Prostate gland (tissue), 2 donors: ENCODE measurements at regions not wholly inside any gene's neighbourhood (a gene's known extent, or its start where the extent isn't known, plus 50 kb on each side); places are given as distances from the start of the nearest gene placed in this dataset.

Source experiments
- DNase-seq: peaks from one replicate; pipeline ENCODE4 v3.0.0-alpha.2; 2019; ENCODE audit warnings: low spot score
- H3K27ac ChIP-seq, 2 donors: fragments of 200-600 bp; sonication (generic); 2 replicates each; pipeline ENCODE4 v1.5.1; 2017 to 2019
- H3K27me3 ChIP-seq: fragments of 200-600 bp; sonication (generic); replicated peaks from 2 replicates; pipeline ENCODE4 v1.5.1; 2019; ENCODE audit not compliant: insufficient read depth
- H3K36me3 ChIP-seq, 2 donors: fragments of 200-600 bp; sonication (generic); 1 replicate in 1 of 2; 2 replicates in 1 of 2; pipeline versions ENCODE4 v1.5.1 to v1.8.1; 2017 to 2019
- H3K4me1 ChIP-seq: fragments of 200-600 bp; sonication (generic); replicated peaks from 2 replicates; pipeline ENCODE4 v1.5.1; 2019
- H3K4me3 ChIP-seq, 2 donors: fragments of 200-600 bp; sonication (generic); 2 replicates each; pipeline ENCODE4 v1.5.1; 2017 to 2019
- H3K9me3 ChIP-seq: fragments of 200-600 bp; sonication (generic); 2 replicates; pipeline ENCODE4 v1.5.1; 2017
- CTCF ChIP-seq, 4 experiments: fragments of 200-600 bp in 2 of 4; fragments of 450-650 bp in 2 of 4; sonication (generic) in 2 of 4; IDR thresholded peaks; 1 replicate in 3 of 4; 2 replicates in 1 of 4; pipeline ENCODE4 v1.5.1; 2016 to 2019; ENCODE audit warnings: antibody characterized with exemption in 4 of 4, mild to moderate bottlenecking in 2 of 4, moderate library complexity in 2 of 4
- POLR2A ChIP-seq: fragments of 450-650 bp; IDR thresholded peaks from one replicate; pipeline ENCODE4 v1.6.1; 2016; ENCODE audit warnings: antibody characterized with exemption, mild to moderate bottlenecking
- POLR2AphosphoS5 ChIP-seq: sonication (generic); formaldehyde crosslinking; IDR thresholded peaks from one replicate; pipeline ENCODE4 v1.6.1; 2017; ENCODE audit warnings: antibody characterized with exemption
- WGBS: methylation state at CpG from one replicate; pipeline ENCODE4 v1.1.5; 2018; 5-methylcytosine and 5-hydroxymethylcytosine counted together
- intact Hi-C: fragments of 100-400 bp; cut with DNase I; formaldehyde crosslinking; loops from one replicate; pipeline ENCODE4 v1.14.2; 2022

- Histone ChIP-seq H3K27me3 (no peaks in the 10 kb centered on the region), H3K36me3 (no peaks in the 10 kb centered on the region), H3K4me3 (no peak overlapping the region), H3K27ac (no peak overlapping the region), H3K4me1 (no peaks in the 10 kb centered on the region), H3K9me3 (no peaks in the 10 kb centered on the region)
- WGBS = 85% methylated on average over 2 of the region's 2 CpGs
- intact Hi-C loops = no loop called here
- TF ChIP-seq CTCF (IDR thresholded peaks at IDR 0.05) = no peak
- TF ChIP-seq POLR2AphosphoS5 = no peak
- no peak for TF ChIP-seq POLR2A
- DNase-seq = no peak
These were observed 294.6 kb upstream of the POU3F2 start for GRCh38 chr6:98539741-98540140.

GRCh38 chr6:98546376-98546775 is 288.0 kb upstream of the POU3F2 start:
- intact Hi-C loops = no loop called here
- 64% methylated on average over 2 of the region's 2 CpGs for WGBS
- DNase-seq = no peak
- Histone ChIP-seq H3K4me3 (no peak overlapping the region), H3K27me3 (no peaks in the 10 kb centered on the region), H3K36me3 (no peaks in the 10 kb centered on the region), H3K27ac (no peak overlapping the region), H3K4me1 (no peaks in the 10 kb centered on the region), H3K9me3 (no peaks in the 10 kb centered on the region)
- no peak for TF ChIP-seq POLR2A
- no peak for TF ChIP-seq POLR2AphosphoS5
- no peak for TF ChIP-seq CTCF (IDR thresholded peaks at IDR 0.05)

GRCh38 chr6:98547151-98547550 is 287.2 kb upstream of the POU3F2 start:
- intact Hi-C loops = no loop called here
- H3K4me1 ChIP-seq = no peaks in the 10 kb centered on the region
- no peak for TF ChIP-seq POLR2A
- no peak for TF ChIP-seq POLR2AphosphoS5
- TF ChIP-seq CTCF (IDR thresholded peaks at IDR 0.05) = no peak
- no peaks in the 10 kb centered on the region for H3K36me3 ChIP-seq
- no peaks in the 10 kb centered on the region for H3K27me3 ChIP-seq
- 42% methylated on average over 6 of the region's 6 CpGs for WGBS
- H3K4me3 ChIP-seq = no peak overlapping the region
- no peak overlapping the region for H3K27ac ChIP-seq
- DNase-seq = no peak
- no peaks in the 10 kb centered on the region for H3K9me3 ChIP-seq

- no peak for DNase-seq
- Histone ChIP-seq H3K27ac (no peak overlapping the region), H3K36me3 (no peaks in the 10 kb centered on the region), H3K4me1 (no peaks in the 10 kb centered on the region), H3K27me3 (no peaks in the 10 kb centered on the region), H3K4me3 (no peak overlapping the region), H3K9me3 (no peaks in the 10 kb centered on the region)
- WGBS = 48% methylated on average over 5 of the region's 5 CpGs
- TF ChIP-seq CTCF (IDR thresholded peaks at IDR 0.05) (no peak), POLR2A (no peak), POLR2AphosphoS5 (no peak)
- intact Hi-C loops = no loop called here
These were observed 286.7 kb upstream of the POU3F2 start for GRCh38 chr6:98547634-98548033.

GRCh38 chr6:98548301-98548700 is 286.1 kb upstream of the POU3F2 start:
- intact Hi-C loops = no loop called here
- no peak overlapping the region for H3K27ac ChIP-seq
- H3K9me3 ChIP-seq = no peaks in the 10 kb centered on the region
- no peak overlapping the region for H3K4me3 ChIP-seq
- no peaks in the 10 kb centered on the region for H3K27me3 ChIP-seq
- TF ChIP-seq CTCF (IDR thresholded peaks at IDR 0.05) (no peak), POLR2A (no peak)
- H3K36me3 ChIP-seq = no peaks in the 10 kb centered on the region
- 48% methylated on average over 1 of the region's 1 CpG for WGBS
- DNase-seq = no peak
- no peaks in the 10 kb centered on the region for H3K4me1 ChIP-seq
